ENCODE measurements at regions not wholly inside any gene's neighbourhood (a gene's known extent, or its start where the extent isn't known, plus 50 kb on each side); places are given as distances from the start of the nearest gene placed in this dataset.

DNA sequence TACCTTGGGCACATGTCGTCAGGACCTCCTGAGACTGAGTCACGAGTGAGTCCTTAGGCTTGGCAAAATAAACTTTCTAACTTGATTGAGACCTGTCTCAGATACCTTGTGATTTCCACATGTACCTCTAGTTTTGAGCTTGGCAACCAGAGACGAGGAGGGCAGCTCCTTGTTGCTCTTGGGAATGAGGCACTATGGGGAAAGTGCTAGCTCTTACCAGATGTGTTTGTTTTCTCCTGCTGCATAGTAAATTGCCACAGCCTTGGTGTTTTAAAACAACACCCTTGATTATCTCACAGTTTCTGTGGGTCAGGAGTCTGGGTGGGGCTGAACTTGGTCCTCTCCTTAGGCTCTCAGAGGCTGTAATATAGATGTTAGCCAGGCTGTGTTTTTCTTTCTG, 59.1 kb upstream of the MAML3 start:
- no peak for DNase-seq (ENCODE audit: low spot score)

DNA sequence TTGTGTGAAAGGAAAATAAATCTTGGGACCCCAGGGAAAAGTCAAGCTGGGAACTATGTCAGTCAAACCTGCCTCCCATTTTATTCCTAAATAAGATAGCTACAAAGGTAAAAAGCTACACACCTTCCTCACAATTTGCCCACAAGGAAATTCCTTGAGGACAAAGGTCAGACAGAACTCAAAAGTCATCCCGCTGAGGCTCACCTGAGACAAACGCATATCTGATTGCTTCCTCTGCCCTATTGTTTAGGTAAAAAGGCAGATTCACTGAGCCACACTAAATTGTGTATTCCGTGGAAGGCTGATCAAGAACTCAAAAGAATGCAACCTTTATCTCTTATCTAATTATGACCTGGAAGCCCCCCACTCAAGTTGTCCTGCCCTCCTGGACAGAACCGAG, 58.7 kb upstream of the MAML3 start:
- DNase-seq (ENCODE audit: low spot score), result no peak

DNA sequence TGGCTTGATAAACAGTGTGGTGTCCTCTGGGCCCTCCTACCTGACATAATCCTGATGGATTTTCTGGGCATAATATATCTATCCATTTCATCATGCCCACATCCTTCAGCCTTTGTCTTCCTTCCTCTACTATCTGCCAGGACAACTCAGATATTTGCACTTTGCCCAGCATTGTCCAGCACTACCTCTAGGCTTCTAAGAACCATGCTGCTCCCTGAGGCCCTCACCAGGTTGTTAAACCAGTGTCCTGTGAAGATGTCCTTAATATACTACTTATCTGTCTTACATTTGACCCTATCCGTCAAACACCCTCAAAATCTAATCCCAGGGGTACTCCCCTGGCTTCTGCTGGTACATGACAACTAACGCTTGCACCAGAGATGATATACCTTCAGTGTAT, 58.2 kb upstream of the MAML3 start:
- DNase-seq (ENCODE audit: low spot score), result no peak

DNA sequence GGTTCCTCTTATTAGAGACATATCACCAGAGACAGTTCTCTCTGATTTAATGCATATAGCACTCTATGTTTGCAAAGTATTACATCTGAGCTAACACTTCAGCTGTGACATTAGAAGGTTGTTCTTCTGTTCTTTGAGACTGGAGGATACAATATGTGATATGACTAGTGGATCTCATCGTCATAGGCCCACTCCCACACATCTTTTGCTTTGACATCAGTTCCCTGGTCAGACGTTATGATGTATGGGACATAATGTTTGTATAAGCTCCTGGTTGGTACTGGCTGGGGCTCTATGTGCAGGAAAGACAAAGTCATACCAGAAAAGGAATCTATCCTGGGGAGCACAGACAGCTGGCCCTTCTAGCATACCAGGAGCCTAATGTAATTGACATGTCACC, 57.7 kb upstream of the MAML3 start:
- no peak for DNase-seq (ENCODE audit: low spot score)

DNA sequence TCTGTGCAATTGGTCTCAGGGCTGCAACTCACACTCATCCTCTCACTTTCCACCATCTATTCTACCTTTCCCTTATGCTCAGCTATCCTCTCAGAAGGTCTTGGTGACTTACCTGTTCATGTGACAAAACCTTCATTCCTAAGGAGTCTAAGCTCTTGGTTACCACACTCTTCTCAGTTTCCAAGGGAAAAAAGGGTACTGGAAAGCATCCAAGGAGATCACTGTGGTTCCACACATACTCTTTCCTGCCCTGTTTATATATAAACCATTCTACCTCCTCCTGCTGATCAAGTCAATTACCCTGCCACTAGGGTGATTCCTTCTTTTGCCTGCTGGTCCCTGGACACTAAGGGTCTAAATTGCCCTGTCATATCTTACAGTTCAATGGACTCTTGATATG, 57.2 kb upstream of the MAML3 start:
- DNase-seq (ENCODE audit: low spot score), result no peak

DNA sequence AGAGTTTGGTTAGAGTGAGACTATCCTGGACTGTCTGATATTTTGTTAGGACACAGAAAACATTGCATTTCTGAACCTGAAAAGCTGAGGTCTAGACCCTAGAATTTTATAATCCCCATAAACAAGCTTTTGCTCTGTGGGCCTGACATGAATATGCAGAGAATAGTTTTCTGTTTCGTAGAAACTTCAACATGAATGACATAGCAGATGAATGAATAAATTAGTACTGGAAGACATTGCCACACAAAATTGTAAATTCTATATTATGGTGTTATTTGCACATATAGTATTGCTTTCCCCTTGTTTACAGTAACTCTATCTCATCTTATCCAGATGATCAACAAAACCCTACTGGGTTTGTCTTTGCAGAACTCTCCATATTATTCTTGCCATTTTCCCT, 54.9 kb upstream of the MAML3 start:
- no peak for DNase-seq (ENCODE audit: low spot score)
